OCI-LY3 (cell line): ENCODE measurements at regions not wholly inside any gene's neighbourhood (a gene's known extent, or its start where the extent isn't known, plus 50 kb on each side); places are given as distances from the start of the nearest gene placed in this dataset.

ENCODE experiments used
- H2AFZ ChIP-seq: fragments of 200-600, 300-600 bp; shearing (Covaris generic); 2 replicates; pipeline ENCODE4 v1.6.0; 2014; ENCODE audit warnings: antibody characterized with exemption, low read depth, low read length
- H3K27ac ChIP-seq: fragments of 200-600, 300-600 bp; sonication (generic); 2 replicates; pipeline ENCODE4 v1.5.1; 2014; ENCODE audit warnings: mild to moderate bottlenecking, low read length, moderate library complexity, mixed read lengths
- H3K27me3 ChIP-seq: fragments of 200-600, 300-600 bp; sonication (generic); 2 replicates; pipeline ENCODE4 v1.6.1; 2014; ENCODE audit warnings: low read depth, low read length, mixed read lengths
- H3K36me3 ChIP-seq: fragments of 200-600, 300-600 bp; sonication (generic); replicated peaks from 2 replicates; pipeline ENCODE3; 2014; ENCODE audit warnings: low read depth, low read length, mixed read lengths
- H3K4me1 ChIP-seq: fragments of 300-600, 200-600 bp; sonication (generic); 2 replicates; pipeline ENCODE4 v1.6.1; 2014; ENCODE audit warnings: low read length, mixed read lengths
- H3K4me2 ChIP-seq: fragments of 200-600, 300-600 bp; sonication (generic); 2 replicates; pipeline ENCODE4 v1.6.1; 2014; ENCODE audit warnings: low read length, mixed read lengths
- H3K4me3 ChIP-seq: fragments of 300-600, 200-600 bp; sonication (generic); 2 replicates; pipeline ENCODE4 v1.5.1; 2014; ENCODE audit warnings: antibody characterized with exemption, mild to moderate bottlenecking, low read length, moderate library complexity
- H3K79me2 ChIP-seq: fragments of 300-600, 200-600 bp; shearing (Covaris generic); 2 replicates; pipeline ENCODE4 v1.6.1; 2014; ENCODE audit warnings: mild to moderate bottlenecking, low read length, mixed read lengths
- H3K9ac ChIP-seq: fragments of 300-600, 200-600 bp; shearing (Covaris generic); 2 replicates; pipeline ENCODE4 v1.6.0; 2014; ENCODE audit warnings: mild to moderate bottlenecking, low read length, moderate library complexity
- H3K9me3 ChIP-seq: fragments of 200-600, 300-600 bp; shearing (Covaris generic); 2 replicates; pipeline ENCODE4 v1.6.1; 2014; ENCODE audit warnings: low read length, mixed read lengths; ENCODE audit not compliant: insufficient read depth
- H4K20me1 ChIP-seq: fragments of 200-600, 300-600 bp; sonication (generic); 2 replicates; pipeline ENCODE4 v1.6.1; 2016; ENCODE audit warnings: low read length, mixed read lengths; ENCODE audit not compliant: insufficient read depth
- EZH2phosphoT487 ChIP-seq: fragments of 200-600 bp; shearing (Covaris generic); IDR thresholded peaks from 2 replicates; pipeline ENCODE4 v1.6.1; 2018; ENCODE audit warnings: antibody characterized with exemption, mixed run types, low read depth
- TF ChIP-seq, protein P1 (sequence below): fragments of 200-600, 300-600 bp; sonication (generic); IDR thresholded peaks from 2 replicates; pipeline ENCODE4 v1.5.1; 2014; ENCODE audit warnings: antibody characterized with exemption, low read length, low read depth

DNA sequence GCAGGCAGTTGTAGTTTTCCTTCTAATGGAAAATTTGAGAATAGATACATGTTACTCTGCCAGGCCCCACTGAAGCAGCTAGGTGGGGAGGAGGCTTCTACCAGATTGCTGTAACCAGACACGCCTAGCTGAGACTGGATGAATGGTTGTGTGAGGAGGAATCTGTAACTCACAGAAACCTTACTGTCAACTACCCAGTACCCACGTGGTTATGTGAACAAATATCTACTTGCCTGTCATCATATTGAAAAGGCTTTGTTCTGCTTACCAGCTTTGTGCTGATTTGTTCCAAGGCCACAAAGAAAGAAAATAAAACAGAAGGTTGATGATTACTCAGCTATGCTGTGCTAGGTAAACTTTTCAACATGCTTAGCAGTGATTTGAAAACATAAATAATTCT lies 167.2 kb downstream of the CAPZA3 start:
- Histone ChIP-seq H3K4me3 (no peak overlapping the region), H3K4me2 (no peak overlapping the region), H3K9me3 (no peaks in the 10 kb centered on the region), H3K27me3 (no peaks in the 10 kb centered on the region), H3K4me1 (no peaks in the 10 kb centered on the region), H3K79me2 (no peaks in the 10 kb centered on the region), H3K27ac (no peak overlapping the region), H3K9ac (no peak overlapping the region), H4K20me1 (no peaks in the 10 kb centered on the region), H3K36me3 (no peaks in the 10 kb centered on the region), H2AFZ (no peak overlapping the region)
- TF ChIP-seq EZH2phosphoT487, result no peak
- TF ChIP-seq, protein P1, sequence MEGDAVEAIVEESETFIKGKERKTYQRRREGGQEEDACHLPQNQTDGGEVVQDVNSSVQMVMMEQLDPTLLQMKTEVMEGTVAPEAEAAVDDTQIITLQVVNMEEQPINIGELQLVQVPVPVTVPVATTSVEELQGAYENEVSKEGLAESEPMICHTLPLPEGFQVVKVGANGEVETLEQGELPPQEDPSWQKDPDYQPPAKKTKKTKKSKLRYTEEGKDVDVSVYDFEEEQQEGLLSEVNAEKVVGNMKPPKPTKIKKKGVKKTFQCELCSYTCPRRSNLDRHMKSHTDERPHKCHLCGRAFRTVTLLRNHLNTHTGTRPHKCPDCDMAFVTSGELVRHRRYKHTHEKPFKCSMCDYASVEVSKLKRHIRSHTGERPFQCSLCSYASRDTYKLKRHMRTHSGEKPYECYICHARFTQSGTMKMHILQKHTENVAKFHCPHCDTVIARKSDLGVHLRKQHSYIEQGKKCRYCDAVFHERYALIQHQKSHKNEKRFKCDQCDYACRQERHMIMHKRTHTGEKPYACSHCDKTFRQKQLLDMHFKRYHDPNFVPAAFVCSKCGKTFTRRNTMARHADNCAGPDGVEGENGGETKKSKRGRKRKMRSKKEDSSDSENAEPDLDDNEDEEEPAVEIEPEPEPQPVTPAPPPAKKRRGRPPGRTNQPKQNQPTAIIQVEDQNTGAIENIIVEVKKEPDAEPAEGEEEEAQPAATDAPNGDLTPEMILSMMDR, result no peak

DNA sequence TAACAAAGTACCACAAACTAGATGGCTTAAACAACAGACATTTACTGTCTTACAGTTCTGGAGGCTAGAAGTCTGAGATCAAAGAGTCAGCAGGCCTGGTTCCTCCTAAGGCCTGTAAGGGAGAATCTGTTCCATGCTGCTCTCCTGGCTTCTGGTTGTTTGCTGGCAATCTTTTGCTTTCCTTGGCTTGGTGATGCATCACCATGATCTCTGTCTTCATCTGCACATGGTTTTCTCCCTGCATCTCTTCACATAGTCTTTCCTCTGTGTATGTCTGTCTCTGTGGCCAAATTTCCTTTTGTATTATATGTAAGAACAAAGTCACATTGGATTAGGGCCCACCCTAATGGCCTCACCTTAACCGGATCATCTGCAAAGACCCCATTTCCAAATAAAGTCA lies 168.5 kb downstream of the CAPZA3 start:
- H2AFZ ChIP-seq, result no peak overlapping the region
- H3K36me3 ChIP-seq, result no peaks in the 10 kb centered on the region
- H3K27me3 ChIP-seq, result no peaks in the 10 kb centered on the region
- H3K9ac ChIP-seq, result no peak overlapping the region
- H3K79me2 ChIP-seq, result no peaks in the 10 kb centered on the region
- no peak overlapping the region for H3K4me3 ChIP-seq
- H3K27ac ChIP-seq, result no peak overlapping the region
- no peak for TF ChIP-seq EZH2phosphoT487
- TF ChIP-seq, protein P1, result no peak
- H3K4me1 ChIP-seq, result no peaks in the 10 kb centered on the region
- H4K20me1 ChIP-seq, result no peaks in the 10 kb centered on the region
- H3K4me2 ChIP-seq, result no peak overlapping the region
- no peaks in the 10 kb centered on the region for H3K9me3 ChIP-seq

DNA sequence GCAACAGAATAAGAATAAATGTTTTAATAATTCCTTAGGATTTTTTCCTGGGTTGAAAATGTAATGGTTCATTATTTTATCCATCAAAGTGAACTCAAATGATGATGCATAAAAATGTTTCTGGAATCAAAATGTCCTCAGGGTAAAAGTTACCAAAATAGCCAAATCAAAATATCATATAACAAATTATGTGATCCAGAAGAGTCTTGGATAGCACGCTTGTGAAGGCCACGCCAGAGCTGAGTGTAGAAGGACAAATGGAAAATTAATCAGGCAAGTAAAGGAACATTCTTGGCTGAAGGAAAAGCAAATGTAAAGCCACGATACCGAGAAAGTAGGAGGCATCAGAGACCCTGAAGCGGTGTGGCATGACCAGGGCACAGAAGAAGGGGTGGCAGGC lies 169.2 kb downstream of the CAPZA3 start:
- H3K79me2 ChIP-seq, result no peaks in the 10 kb centered on the region
- no peaks in the 10 kb centered on the region for H3K9me3 ChIP-seq
- H4K20me1 ChIP-seq, result no peaks in the 10 kb centered on the region
- no peak overlapping the region for H3K9ac ChIP-seq
- H3K4me1 ChIP-seq, result no peaks in the 10 kb centered on the region
- H3K27me3 ChIP-seq, result no peaks in the 10 kb centered on the region
- no peak overlapping the region for H3K27ac ChIP-seq
- no peak overlapping the region for H2AFZ ChIP-seq
- TF ChIP-seq, protein P1, result no peak
- no peak for TF ChIP-seq EZH2phosphoT487
- H3K4me3 ChIP-seq, result no peak overlapping the region
- H3K36me3 ChIP-seq, result no peaks in the 10 kb centered on the region
- H3K4me2 ChIP-seq, result no peak overlapping the region

DNA sequence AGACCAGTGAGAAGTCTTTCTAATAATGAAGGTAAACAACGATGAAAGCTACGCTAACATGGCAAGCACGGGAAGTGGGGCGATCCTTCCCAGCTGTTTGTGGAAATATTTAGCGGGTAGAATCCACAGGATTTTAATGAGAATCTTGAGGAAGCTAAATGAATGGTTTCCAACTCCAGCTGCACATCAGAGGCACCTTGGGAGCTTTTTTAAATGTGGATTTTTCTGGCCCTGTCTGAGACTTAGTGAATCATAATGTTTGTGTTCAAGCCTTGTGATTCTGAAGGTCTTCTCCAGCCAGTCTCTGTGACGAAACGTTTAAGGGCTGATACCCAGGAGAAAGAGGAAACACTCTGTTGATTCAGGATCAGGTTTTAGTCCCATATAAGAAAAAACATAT lies 169.8 kb downstream of the CAPZA3 start:
- Histone ChIP-seq H3K79me2 (no peaks in the 10 kb centered on the region), H3K27ac (no peak overlapping the region), H3K4me2 (no peak overlapping the region), H3K9ac (no peak overlapping the region), H3K9me3 (no peaks in the 10 kb centered on the region), H3K4me1 (no peaks in the 10 kb centered on the region), H3K27me3 (no peaks in the 10 kb centered on the region), H4K20me1 (no peaks in the 10 kb centered on the region), H3K4me3 (no peak overlapping the region), H3K36me3 (no peaks in the 10 kb centered on the region), H2AFZ (no peak overlapping the region)
- TF ChIP-seq, protein P1, result no peak
- TF ChIP-seq EZH2phosphoT487, result no peak
